ENCODE measurements at regions not wholly inside any gene's neighbourhood (a gene's known extent, or its start where the extent isn't known, plus 50 kb on each side); places are given as distances from the start of the nearest gene placed in this dataset.

DNA sequence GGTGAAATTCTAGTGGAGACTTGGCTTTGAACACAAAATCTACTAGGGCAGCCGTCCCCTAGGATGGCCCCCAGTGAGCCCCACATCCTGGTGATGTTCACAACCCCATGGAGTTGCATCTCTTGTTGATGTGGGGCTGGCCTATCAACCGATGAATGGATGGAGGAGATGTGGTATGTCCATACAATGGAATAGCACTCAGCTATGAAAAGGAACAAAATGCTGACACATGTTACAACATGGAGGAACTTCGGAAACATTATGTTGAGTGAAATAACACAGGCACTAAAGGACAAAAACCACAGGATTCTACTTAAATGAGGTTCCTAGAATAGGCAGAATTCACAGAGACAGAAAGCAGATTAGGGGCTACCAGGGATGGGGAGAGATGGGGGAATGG, 80.1 kb upstream of the ASAP2 start:
- 93% methylated on average over 3 of the region's 3 CpGs; no CpG with 5 or more reads in 1 of the 2 experiments for WGBS, 2 experiments (ENCODE audit: extremely low coverage in 1 of 2, insufficient coverage in 1 of 2, insufficient read length in 1 of 2, insufficient replicate concordance in 2 of 2, low coverage in 1 of 2, low lambda C conversion rate in 2 of 2, missing lambda C conversion rate in 1 of 2)

More for the DNA sequence above, 80.1 kb upstream of the ASAP2 start:
- Histone ChIP-seq H4K5ac (ENCODE audit: insufficient read length, low read depth, low read length) (no peak overlapping the region), H4K91ac (replicated peaks; ENCODE audit: insufficient read length, low read length) (no peak overlapping the region), H3K4me3 (ENCODE audit: extremely low read depth in 1 of 4, insufficient read depth in 2 of 4, low read depth in 3 of 4, low read length in 4 of 4) (no peak overlapping the region), H2AK5ac (ENCODE audit: low read depth, low read length) (no peak overlapping the region), H4K20me1 (replicated peaks in 1 of 2; ENCODE audit: control insufficient read depth in 1 of 2, insufficient read depth in 2 of 2, low read length in 2 of 2) (peaks cover 0 to 2% of the 10 kb centered on the region in 2 experiments), H3K9ac (replicated peaks in 1 of 4; ENCODE audit: extremely low read depth in 1 of 4, low read depth in 3 of 4, low read length in 3 of 4) (no peak overlapping the region), H3K14ac (ENCODE audit: insufficient read length) (no peak overlapping the region), H3K27ac (ENCODE audit: low read depth, low read length) (no peak overlapping the region), H3K79me1 (ENCODE audit: low read depth, low read length) (no peaks in the 10 kb centered on the region), H2BK5ac (ENCODE audit: low read depth, low read length) (no peak overlapping the region), H2BK12ac (ENCODE audit: low read depth, low read length) (no peak overlapping the region), H4K8ac (ENCODE audit: extremely low read depth, insufficient read depth, low read length) (no peak overlapping the region), H3K36me3 (ENCODE audit: control insufficient read depth in 2 of 4, insufficient read depth in 4 of 4, low read length in 3 of 4) (no peaks in the 10 kb centered on the region), H3K9me3 (ENCODE audit: insufficient read depth in 2 of 2, low read depth in 1 of 2, low read length in 1 of 2) (0 out of 4 replicates have a peak, but pooled peaks cover 0 to 6% of the 10 kb centered on the region in 2 experiments), H3K4me2 (ENCODE audit: insufficient read depth in 1 of 2, low read depth in 2 of 2, low read length in 2 of 2) (no peak overlapping the region), H2AFZ (ENCODE audit: low read length) (no peak overlapping the region), H3K79me2 (ENCODE audit: control insufficient read depth in 1 of 2, insufficient read depth in 2 of 2, low read length in 2 of 2) (no peaks in the 10 kb centered on the region), H2BK20ac (ENCODE audit: low read length) (no peak overlapping the region), H3K27me3 (replicated peaks in 1 of 4; ENCODE audit: control insufficient read depth in 3 of 4, extremely low read depth in 1 of 4, insufficient read depth in 3 of 4, low read length in 3 of 4) (no peaks in the 10 kb centered on the region; a peak in 1 of 7 replicates), H3K4me1 (replicated peaks in 1 of 4; ENCODE audit: control insufficient read depth in 3 of 4, insufficient read depth in 4 of 4, low read length in 3 of 4) (no peaks in the 10 kb centered on the region), H3K23me2 (ENCODE audit: low read depth, low read length) (no peaks in the 10 kb centered on the region; the same call in 1 of the 2 replicates), H3K56ac (replicated peaks; ENCODE audit: insufficient read length, low read depth, low read length) (no peak overlapping the region), H2BK120ac (replicated peaks; ENCODE audit: low read depth, low read length) (no peak overlapping the region), H3K23ac (ENCODE audit: insufficient read length) (no peak overlapping the region), H3K18ac (ENCODE audit: extremely low read depth, low read length) (no peak overlapping the region), H2BK15ac (ENCODE audit: low read length) (no peak overlapping the region), H3K4ac (replicated peaks; ENCODE audit: insufficient read length, low read depth, low read length) (no peak overlapping the region)
- DNase-seq (ENCODE audit: low read depth in 1 of 2, low spot score in 2 of 2) (no peak), FAIRE-seq (no peak)
- ChIA-PET CTCF (ENCODE audit: partially characterized antibody) (interaction anchor here (1.4 to 2.0 kb wide), 2 partner anchors 16 to 17 kb away, joined by 3 to 8 read pairs; no protein-coding TSS in a partner anchor), POLR2A (ENCODE audit: partially characterized antibody) (no interaction called here)
- TF ChIP-seq KDM1A (IDR thresholded peaks at IDR 0.05; ENCODE audit: borderline replicate concordance, low read length) (0 out of 2 replicates have a peak, but pooled peaks have one; percentile 68), MAFK (IDR thresholded peaks at IDR 0.05; ENCODE audit: low read depth, low read length) (peak; percentile 50), SP1 (IDR thresholded peaks at IDR 0.05; ENCODE audit: low read depth, low read length) (no peak)

Data from H1 (cell line).